Islet of Langerhans (tissue), 1 donor: ENCODE measurements at regions not wholly inside any gene's neighbourhood (a gene's known extent, or its start where the extent isn't known, plus 50 kb on each side); places are given as distances from the start of the nearest gene placed in this dataset.

Experiments
- FAIRE-seq: peaks from one replicate; lab custom pipeline; 2011; peaks lifted over from hg19 to GRCh38; lab: Jason Lieb, UNC

- FAIRE-seq: no peak
Measured at GRCh38 chr1:187445066-187445465, 616.3 kb downstream of the PLA2G4A start.

GRCh38 chr1:187451238-187451637, 622.5 kb downstream of the PLA2G4A start:
- no peak for FAIRE-seq

GRCh38 chr1:187454010-187454409, 625.3 kb downstream of the PLA2G4A start:
- no peak for FAIRE-seq

- no peak for FAIRE-seq
Measured at GRCh38 chr1:187456446-187456845, 627.7 kb downstream of the PLA2G4A start.

- FAIRE-seq: no peak
Measured at GRCh38 chr1:187460093-187460492, 631.3 kb downstream of the PLA2G4A start.

- FAIRE-seq: no peak
Measured at GRCh38 chr1:187464320-187464719, 635.6 kb downstream of the PLA2G4A start.

GRCh38 chr1:187465441-187465840, 636.7 kb downstream of the PLA2G4A start:
- no peak for FAIRE-seq

- FAIRE-seq: no peak
Measured at GRCh38 chr1:187469836-187470235, 641.1 kb downstream of the PLA2G4A start.

GRCh38 chr1:187471555-187471954, 642.8 kb downstream of the PLA2G4A start:
- FAIRE-seq: no peak

GRCh38 chr1:187474336-187474735, 645.6 kb downstream of the PLA2G4A start:
- FAIRE-seq: no peak

GRCh38 chr1:187476671-187477070, 647.9 kb downstream of the PLA2G4A start:
- no peak for FAIRE-seq

- no peak for FAIRE-seq
Measured at GRCh38 chr1:187477103-187477502, 648.4 kb downstream of the PLA2G4A start.

GRCh38 chr1:187477535-187477934, 648.8 kb downstream of the PLA2G4A start:
- FAIRE-seq: no peak

- FAIRE-seq: no peak
Measured at GRCh38 chr1:187481581-187482148, 652.9 kb downstream of the PLA2G4A start.

- FAIRE-seq: no peak
Measured at GRCh38 chr1:187490266-187490665, 661.5 kb downstream of the PLA2G4A start.

GRCh38 chr1:187491082-187491720, 662.5 kb downstream of the PLA2G4A start:
- no peak for FAIRE-seq

- FAIRE-seq: no peak
Measured at GRCh38 chr1:187498028-187498427, 669.3 kb downstream of the PLA2G4A start.

GRCh38 chr1:187504779-187505178, 676.0 kb downstream of the PLA2G4A start:
- FAIRE-seq: no peak

- no peak for FAIRE-seq
Measured at GRCh38 chr1:187509091-187509490, 680.3 kb downstream of the PLA2G4A start.

- FAIRE-seq: no peak
Measured at GRCh38 chr1:187513190-187513589, 684.4 kb downstream of the PLA2G4A start.

- FAIRE-seq: no peak
Measured at GRCh38 chr1:187514110-187514509, 685.4 kb downstream of the PLA2G4A start.

- FAIRE-seq: no peak
Measured at GRCh38 chr1:187516874-187517273, 688.1 kb downstream of the PLA2G4A start.

GRCh38 chr1:187517546-187517945, 688.8 kb downstream of the PLA2G4A start:
- FAIRE-seq: no peak

GRCh38 chr1:187527346-187527745, 698.6 kb downstream of the PLA2G4A start:
- FAIRE-seq: no peak
